Vagina (tissue), 2 donors: ENCODE measurements at regions not wholly inside any gene's neighbourhood (a gene's known extent, or its start where the extent isn't known, plus 50 kb on each side); places are given as distances from the start of the nearest gene placed in this dataset.

Source experiments
- DNase-seq, 2 donors: peaks; one replicate each; pipeline ENCODE4 v3.0.0-alpha.2; 2017; ENCODE audit errors: extremely low spot score in 2 of 2
- H3K27ac ChIP-seq: fragments of 200-600 bp; sonication (generic); one replicate; pipeline ENCODE4 v1.5.1; 2019
- H3K27me3 ChIP-seq: fragments of 200-600 bp; sonication (generic); one replicate; pipeline ENCODE4 v1.5.1; 2019
- H3K36me3 ChIP-seq, 2 donors: fragments of 200-600 bp; sonication (generic); one replicate each; pipeline ENCODE4 v1.5.1; 2017 to 2019
- H3K4me1 ChIP-seq: fragments of 200-600 bp; sonication (generic); one replicate; pipeline ENCODE4 v1.5.1; 2019
- H3K4me3 ChIP-seq, 2 donors: fragments of 200-600 bp; sonication (generic); 1 replicate in 1 of 2; 2 replicates in 1 of 2; pipeline ENCODE4 v1.5.1; 2016 to 2019
- H3K9me3 ChIP-seq: fragments of 200-600 bp; sonication (generic); one replicate; pipeline ENCODE4 v1.5.1; 2019
- POLR2A ChIP-seq, 2 donors: fragments of 450-650 bp; IDR thresholded peaks; one replicate each; pipeline ENCODE4 v1.6.1; 2017; ENCODE audit warnings: antibody characterized with exemption in 2 of 2, mild to moderate bottlenecking in 2 of 2, moderate library complexity in 2 of 2
- POLR2AphosphoS5 ChIP-seq, 2 donors: sonication (generic); formaldehyde crosslinking; IDR thresholded peaks; one replicate each; pipeline ENCODE4 v1.9.0; 2017; ENCODE audit warnings: antibody characterized with exemption in 2 of 2, mild to moderate bottlenecking in 2 of 2, low read depth in 1 of 2; ENCODE audit not compliant: insufficient read depth in 1 of 2
- intact Hi-C: fragments of 100-400 bp; cut with DNase I; formaldehyde crosslinking; loops from one replicate; pipeline ENCODE4 v1.15.1; 2023
- TF ChIP-seq, protein P1 (sequence below), 3 experiments: fragments of 450-650 bp in 2 of 3; fragments of 200-600 bp in 1 of 3; sonication (generic) in 1 of 3; IDR thresholded peaks; one replicate each; pipeline ENCODE4 v1.5.1; 2017 to 2019; ENCODE audit warnings: antibody characterized with exemption in 3 of 3, mild to moderate bottlenecking in 2 of 3, moderate library complexity in 2 of 3

DNA sequence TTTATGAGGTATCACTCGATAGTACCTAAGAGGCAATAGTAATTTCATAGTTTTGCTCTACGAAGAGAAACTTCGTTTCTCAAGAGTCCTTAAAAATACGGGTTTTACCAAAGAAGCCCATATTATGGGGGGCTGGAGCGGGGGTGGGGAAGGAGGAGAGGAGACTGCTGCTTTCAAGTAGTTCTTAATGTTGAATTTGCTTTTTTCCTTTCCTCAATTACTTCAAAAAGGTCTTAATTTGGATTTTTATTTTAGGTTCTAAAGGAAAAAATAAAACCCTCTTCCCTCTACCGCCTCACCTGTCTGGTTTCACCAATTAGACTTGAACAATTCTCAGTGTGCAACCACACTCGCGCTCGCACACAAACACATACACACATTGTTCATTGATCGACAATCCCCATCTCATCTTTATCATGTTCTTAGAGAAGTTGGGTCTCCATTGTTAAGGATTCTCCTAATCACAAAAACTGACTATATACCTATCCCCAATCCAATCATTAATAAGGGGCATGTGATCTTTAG lies 97.2 kb downstream of the HFE start:
- H3K9me3 ChIP-seq = no peaks in the 10 kb centered on the region
- H3K27ac ChIP-seq = peak overlapping the region; percentile 66
- peaks cover 25% of the 10 kb centered on the region for H3K4me1 ChIP-seq
- TF ChIP-seq POLR2A (IDR thresholded peaks at IDR 0.05) = no peak
- TF ChIP-seq POLR2AphosphoS5 (IDR thresholded peaks at IDR 0.05; ENCODE audit: insufficient read depth in 1 of 2, low read depth in 1 of 2) = no peak
- TF ChIP-seq, protein P1, sequence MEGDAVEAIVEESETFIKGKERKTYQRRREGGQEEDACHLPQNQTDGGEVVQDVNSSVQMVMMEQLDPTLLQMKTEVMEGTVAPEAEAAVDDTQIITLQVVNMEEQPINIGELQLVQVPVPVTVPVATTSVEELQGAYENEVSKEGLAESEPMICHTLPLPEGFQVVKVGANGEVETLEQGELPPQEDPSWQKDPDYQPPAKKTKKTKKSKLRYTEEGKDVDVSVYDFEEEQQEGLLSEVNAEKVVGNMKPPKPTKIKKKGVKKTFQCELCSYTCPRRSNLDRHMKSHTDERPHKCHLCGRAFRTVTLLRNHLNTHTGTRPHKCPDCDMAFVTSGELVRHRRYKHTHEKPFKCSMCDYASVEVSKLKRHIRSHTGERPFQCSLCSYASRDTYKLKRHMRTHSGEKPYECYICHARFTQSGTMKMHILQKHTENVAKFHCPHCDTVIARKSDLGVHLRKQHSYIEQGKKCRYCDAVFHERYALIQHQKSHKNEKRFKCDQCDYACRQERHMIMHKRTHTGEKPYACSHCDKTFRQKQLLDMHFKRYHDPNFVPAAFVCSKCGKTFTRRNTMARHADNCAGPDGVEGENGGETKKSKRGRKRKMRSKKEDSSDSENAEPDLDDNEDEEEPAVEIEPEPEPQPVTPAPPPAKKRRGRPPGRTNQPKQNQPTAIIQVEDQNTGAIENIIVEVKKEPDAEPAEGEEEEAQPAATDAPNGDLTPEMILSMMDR (IDR thresholded peaks at IDR 0.05) = no peak
- intact Hi-C loops = no loop called here
- H3K4me3 ChIP-seq = peak overlapping the region; percentile 49 to 52
- no peaks in the 10 kb centered on the region for H3K27me3 ChIP-seq
- no peak for DNase-seq
- H3K36me3 ChIP-seq = no peaks in the 10 kb centered on the region

DNA sequence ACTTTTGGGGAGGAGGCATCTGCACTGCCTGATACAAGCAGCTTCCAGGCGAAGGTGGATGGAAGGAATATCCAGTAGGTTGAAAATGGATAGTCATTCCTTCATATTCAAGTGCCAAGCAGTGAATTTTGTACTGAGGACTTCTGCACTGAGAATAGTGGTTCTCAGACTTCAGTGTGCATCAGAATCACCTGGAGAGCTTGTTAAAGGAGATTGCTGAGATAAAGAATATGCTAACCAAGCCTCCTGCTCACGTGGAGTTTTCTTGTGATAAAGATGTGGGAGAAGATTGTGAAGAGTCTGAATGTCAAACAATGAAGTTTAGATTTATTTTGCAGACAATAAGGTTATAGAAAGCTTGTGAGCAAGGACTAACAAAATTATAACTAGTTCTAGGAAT lies 97.8 kb downstream of the HFE start:
- H3K27me3 ChIP-seq = no peaks in the 10 kb centered on the region
- peaks cover 28% of the 10 kb centered on the region for H3K4me1 ChIP-seq
- no peak for DNase-seq
- H3K9me3 ChIP-seq = no peaks in the 10 kb centered on the region
- H3K27ac ChIP-seq = no peak overlapping the region
- H3K36me3 ChIP-seq = no peaks in the 10 kb centered on the region
- TF ChIP-seq POLR2A (IDR thresholded peaks at IDR 0.05) = no peak
- TF ChIP-seq, protein P1 (IDR thresholded peaks at IDR 0.05) = no peak
- no peak for TF ChIP-seq POLR2AphosphoS5 (IDR thresholded peaks at IDR 0.05; ENCODE audit: insufficient read depth in 1 of 2, low read depth in 1 of 2)
- intact Hi-C loops = no loop called here
- no peak overlapping the region for H3K4me3 ChIP-seq

DNA sequence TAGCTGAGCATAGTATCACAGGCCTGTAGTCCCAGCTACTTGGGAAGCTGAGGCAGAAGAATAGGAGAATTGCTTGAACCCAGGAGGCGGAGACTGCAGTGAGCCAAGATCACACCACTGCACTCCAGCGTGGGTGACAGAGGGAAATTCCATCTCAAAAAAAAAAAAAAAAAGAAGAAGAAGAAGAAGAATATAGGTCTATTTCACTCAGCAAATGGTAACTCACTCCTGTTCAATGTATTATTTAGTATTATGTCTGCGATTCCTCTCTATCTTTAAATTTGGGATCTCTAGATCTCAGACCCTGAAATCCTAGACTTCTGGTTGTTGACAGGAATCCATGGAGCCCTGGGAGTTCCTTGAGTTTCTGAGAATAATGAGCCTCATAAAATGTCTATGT lies 98.6 kb downstream of the HFE start:
- no peak for TF ChIP-seq POLR2AphosphoS5 (IDR thresholded peaks at IDR 0.05; ENCODE audit: insufficient read depth in 1 of 2, low read depth in 1 of 2)
- no peak for TF ChIP-seq POLR2A (IDR thresholded peaks at IDR 0.05)
- TF ChIP-seq, protein P1 (IDR thresholded peaks at IDR 0.05) = no peak
- no peak overlapping the region for H3K27ac ChIP-seq
- H3K27me3 ChIP-seq = no peaks in the 10 kb centered on the region
- peaks cover 28% of the 10 kb centered on the region for H3K4me1 ChIP-seq
- intact Hi-C loops = no loop called here
- H3K9me3 ChIP-seq = no peaks in the 10 kb centered on the region
- H3K36me3 ChIP-seq = no peaks in the 10 kb centered on the region
- no peak overlapping the region for H3K4me3 ChIP-seq
- DNase-seq = no peak

DNA sequence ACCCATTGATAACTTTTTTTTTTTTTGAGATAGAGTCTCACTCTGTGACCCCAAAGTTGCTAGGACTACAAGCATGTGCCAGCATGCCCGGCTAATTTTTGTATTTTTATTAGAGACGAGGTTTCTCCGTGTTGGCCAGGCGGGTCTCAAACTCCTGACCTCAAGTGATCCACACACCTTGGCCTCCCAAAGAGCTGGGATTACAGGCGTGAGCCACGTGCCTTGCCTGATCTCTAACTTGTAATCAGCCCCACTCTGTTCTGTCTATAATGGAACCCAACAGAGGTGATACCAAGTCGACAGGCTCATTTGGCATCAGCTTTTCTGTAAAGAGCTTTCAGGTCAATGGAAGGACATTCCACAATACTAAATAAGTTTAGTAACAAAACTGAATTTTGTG lies 99.4 kb downstream of the HFE start:
- Histone ChIP-seq H3K4me3 (no peak overlapping the region), H3K27me3 (no peaks in the 10 kb centered on the region), H3K4me1 (peaks cover 28% of the 10 kb centered on the region), H3K9me3 (no peaks in the 10 kb centered on the region), H3K36me3 (no peaks in the 10 kb centered on the region), H3K27ac (no peak overlapping the region)
- intact Hi-C loops = no loop called here
- DNase-seq = no peak
- TF ChIP-seq, protein P1 (IDR thresholded peaks at IDR 0.05) = no peak
- TF ChIP-seq POLR2AphosphoS5 (IDR thresholded peaks at IDR 0.05; ENCODE audit: insufficient read depth in 1 of 2, low read depth in 1 of 2) (no peak), POLR2A (IDR thresholded peaks at IDR 0.05) (no peak)

DNA sequence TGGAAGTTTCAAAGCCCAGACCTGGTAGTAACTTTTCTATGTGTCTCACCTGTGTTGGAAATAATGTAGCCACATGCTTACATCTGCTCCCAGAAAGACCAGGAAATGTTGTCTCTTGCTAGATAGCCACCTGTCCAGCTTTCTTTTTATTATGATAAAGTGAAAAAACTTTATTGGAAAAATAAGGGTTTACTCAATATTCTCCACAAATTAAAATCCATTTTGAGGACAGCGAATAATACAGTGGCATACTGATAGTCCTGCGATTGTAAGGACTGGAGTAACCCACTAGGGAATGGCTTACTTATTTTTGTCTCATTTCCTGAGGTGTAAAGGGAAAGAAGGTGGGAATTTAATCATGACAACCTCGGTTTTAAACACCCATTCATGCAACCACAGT lies 100.1 kb downstream of the HFE start:
- TF ChIP-seq, protein P1 (IDR thresholded peaks at IDR 0.05) = no peak
- H3K27ac ChIP-seq = no peak overlapping the region
- H3K9me3 ChIP-seq = no peaks in the 10 kb centered on the region
- intact Hi-C loops = no loop called here
- no peak for DNase-seq
- no peak overlapping the region for H3K4me3 ChIP-seq
- H3K27me3 ChIP-seq = no peaks in the 10 kb centered on the region
- H3K36me3 ChIP-seq = no peaks in the 10 kb centered on the region
- peaks cover 28% of the 10 kb centered on the region for H3K4me1 ChIP-seq
